Hippocampal formation (tissue), 2 donors: ENCODE measurements at regions not wholly inside any gene's neighbourhood (a gene's known extent, or its start where the extent isn't known, plus 50 kb on each side); places are given as distances from the start of the nearest gene placed in this dataset.

ENCODE experiments used
- DNase-seq, 2 donors: peaks; one replicate each; lab custom pipeline; 2025; lab: John Stamatoyannopoulos, UW

DNA sequence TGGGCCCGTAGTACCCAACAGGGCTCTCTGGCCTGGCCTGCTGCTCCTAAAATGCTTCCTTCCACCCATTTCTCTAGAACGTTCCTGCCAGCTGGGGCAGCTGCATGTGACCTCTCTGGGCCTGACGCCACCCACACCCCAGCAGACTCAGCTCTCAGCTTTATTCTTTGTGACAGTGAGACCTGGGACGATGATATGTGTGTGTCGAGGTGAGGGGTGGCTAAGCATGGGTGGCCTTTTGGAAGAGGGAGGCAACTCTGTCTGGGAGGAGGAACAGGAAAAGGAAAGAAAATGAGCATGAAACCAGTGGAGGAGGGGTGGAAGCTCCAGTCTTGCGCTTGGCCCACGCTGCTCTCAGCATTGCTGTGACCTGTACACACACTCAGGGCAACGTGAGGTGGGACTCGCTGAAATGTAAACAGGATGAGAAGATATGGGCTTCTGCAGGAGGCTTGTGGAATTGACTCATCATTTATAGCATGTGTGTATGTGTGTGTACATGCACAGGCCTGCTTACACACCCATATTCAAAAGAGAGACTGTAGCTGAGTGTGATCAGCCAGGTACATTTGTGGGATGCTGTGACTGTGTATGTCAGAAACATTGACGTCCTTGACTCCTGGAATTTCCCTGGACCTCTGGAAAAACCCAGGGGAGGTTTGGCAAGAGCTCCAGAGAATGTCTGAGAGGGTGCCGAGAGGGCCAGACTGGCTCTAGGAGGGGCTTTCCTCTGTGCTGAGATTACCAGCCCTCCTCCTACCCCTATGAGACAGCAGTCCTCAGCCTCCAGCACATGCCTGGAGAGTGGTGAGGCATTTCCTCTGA, 137.9 kb downstream of the PJA1 start:
- DNase-seq = no peak

DNA sequence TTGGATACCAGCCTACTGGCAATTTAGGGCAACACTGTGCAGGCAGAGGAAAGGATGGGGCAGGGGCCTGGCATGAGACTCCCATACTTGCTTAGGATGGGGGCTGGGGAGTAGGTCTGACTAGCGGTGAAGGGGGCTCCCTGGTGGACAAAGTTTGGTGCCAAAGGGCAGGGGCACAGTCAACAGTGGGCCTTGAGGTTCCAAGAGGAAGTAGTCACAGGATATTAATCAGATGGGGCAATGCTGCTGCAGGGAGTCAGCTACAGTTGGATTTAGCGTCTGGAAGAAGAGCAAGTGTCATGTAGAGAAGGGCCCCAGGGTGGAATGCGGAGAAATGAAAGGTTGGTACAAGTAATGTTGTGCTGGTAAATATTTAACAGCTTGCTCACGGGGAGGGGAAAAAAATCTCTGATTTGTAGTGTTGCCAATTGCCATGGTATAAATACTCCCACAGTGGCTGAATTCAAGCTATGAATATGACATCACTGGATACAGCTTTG, 139.4 kb downstream of the PJA1 start:
- no peak for DNase-seq

DNA sequence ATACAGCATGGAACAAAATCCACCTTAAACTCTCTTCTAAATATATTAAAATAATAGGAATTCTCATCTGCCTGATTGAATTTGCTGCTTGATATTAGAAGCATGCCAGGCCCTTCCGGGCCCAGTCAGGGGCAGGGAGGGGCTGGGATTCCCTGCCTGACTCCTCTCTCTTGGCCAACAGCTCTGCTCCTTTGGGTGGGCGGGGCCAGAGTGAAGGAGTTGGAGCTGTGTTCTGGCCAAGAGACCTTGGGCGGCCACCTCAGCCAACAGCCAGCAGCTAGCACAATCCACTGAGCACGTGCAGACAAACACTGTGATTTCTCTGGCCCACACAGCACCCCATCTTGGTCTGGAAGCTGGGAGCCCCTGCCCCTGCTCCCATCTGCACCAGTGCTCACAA, 140.3 kb downstream of the PJA1 start:
- no peak for DNase-seq

DNA sequence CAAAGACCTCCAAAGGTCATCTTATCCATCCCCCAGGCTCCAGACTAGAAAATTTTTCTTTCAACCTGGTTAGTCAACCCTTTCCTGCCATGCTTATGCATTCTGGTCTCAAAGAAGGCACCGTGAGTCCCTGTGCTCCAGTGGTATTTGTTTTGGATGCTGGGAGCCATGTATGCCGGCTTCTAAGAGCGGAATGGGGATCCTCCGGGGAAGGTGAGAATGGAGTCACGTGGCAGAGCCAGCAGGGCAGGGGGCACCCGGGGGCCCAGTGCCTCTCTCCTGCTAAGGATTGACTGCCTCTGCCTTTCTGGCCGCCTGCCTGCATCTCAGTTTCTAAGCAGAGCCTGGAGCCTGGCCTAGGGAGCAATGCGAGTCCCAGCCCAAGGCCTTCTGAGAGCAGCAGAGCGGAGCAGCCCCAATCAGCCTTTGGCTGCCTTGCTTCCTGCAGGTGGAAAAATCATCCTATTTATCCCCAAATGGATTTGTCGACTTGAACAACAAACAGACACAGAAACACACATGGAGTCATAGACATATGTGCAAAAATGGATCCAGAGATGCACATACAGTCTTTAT, 141.0 kb downstream of the PJA1 start:
- no peak for DNase-seq

DNA sequence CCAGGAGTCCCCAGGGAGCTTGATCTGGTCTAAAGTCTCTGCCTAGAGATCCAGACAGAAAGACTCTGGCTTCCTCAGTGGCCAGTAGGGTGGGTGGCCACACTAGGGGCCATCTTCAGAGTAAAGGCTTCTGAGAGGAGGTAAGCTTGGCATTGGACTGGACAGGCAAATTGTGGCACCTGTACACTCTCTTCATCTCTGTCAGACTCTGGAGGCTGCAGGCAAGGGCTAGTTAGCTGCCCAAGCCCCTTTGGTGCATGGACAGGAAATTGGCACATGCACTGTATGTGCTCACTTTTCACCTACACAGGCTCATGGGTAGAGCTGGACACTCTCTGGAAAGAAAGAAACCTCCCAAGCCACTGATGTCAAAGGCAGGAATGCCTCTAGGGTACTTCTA, 142.8 kb downstream of the PJA1 start:
- DNase-seq = no peak

DNA sequence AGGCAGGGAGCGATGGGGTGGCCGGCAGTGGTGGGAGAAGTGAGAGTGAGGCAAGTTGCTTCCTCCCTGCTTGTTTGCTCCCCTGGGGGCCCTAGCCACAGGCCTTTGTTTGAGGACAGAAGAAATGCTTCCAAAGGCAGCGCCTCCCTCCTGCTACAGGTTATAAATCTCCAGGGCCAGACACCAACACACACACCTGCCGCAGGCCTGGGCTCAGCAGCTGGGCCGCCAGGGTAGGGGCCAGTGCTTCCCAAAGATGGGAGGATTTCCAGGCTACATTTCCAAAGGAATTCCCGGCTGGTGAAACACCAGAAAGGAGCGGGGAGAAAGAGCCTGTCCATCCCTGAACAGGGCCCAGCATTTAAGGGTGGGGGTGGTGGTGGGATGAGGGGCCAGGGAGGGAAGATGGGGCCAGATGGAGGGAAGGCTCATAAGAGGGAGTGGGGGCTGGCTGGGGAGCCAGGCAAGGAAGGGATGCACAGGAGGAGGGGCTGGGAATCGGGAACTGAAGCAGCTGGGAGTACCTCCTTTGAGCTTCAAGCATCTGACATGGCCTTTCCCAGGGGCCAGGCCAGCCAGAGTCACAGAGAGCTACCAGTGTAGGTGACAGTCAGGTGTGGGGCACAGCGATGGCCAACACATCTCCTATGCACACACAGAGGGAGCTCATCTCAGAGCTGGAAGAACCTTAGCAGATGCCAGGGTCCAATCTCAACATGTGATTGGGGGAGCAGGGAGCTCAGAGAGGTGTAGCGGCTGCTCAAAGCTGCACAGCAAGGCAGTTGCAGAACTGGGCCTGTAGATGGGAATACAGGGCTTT, 143.9 kb downstream of the PJA1 start:
- no peak for DNase-seq

DNA sequence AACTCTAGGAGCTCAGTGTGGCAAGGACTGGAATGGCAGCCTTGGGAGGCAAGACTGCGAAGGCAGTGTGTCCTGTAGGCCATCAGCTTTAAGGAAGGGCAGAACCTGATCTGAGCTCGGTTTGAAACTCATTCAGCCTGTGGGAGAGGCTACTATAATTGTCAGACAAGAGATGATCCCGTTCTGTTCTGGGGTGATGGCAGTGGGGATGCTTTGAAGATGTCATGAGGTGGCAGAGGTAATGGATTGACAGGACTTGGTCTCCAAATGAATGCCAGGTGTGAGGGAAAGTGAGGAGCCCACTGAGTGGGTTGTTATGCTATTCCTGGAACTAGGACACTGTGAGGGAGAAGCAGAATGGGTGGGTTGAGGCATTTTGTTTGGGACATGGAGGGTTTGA, 144.9 kb downstream of the PJA1 start:
- no peak for DNase-seq

DNA sequence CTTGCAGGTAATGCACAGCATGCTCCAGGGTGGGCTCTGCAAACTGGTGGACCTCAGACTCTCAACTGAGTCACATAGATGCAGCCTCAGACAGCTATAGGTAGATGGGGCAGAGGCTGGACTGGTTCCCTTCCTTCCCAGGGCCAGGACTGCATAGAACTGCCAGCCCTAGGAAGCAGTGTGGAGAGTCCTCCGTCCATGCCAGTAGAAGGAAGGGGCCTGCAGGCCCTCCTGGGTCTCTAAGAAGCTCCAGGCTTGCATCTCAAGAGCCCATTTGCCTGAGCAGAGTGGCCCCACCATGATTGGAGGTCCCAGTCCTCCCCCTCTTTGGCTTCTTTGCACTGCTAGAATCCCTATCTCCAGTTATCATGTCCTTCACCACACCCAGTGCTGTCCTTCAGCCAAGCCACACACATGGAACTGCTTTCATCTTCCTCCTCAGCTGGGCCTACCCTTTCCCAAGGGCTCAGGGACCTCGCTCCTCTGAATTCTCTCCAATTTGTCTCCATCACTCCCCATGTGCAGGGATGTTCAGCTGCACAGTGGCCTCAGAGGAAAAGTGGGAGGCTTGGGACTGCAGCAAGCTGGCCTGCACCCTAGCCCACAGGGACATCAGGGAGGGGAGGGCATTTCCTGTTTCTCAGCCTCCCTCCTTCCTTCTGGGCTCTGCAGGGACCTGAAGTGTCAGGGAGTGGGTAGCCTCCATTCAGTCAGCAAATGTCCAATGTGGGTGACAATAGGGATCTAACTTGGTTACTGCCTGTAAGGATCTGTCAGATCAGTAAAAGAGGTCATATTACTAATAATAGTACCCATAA, 146.0 kb downstream of the PJA1 start:
- DNase-seq = no peak

DNA sequence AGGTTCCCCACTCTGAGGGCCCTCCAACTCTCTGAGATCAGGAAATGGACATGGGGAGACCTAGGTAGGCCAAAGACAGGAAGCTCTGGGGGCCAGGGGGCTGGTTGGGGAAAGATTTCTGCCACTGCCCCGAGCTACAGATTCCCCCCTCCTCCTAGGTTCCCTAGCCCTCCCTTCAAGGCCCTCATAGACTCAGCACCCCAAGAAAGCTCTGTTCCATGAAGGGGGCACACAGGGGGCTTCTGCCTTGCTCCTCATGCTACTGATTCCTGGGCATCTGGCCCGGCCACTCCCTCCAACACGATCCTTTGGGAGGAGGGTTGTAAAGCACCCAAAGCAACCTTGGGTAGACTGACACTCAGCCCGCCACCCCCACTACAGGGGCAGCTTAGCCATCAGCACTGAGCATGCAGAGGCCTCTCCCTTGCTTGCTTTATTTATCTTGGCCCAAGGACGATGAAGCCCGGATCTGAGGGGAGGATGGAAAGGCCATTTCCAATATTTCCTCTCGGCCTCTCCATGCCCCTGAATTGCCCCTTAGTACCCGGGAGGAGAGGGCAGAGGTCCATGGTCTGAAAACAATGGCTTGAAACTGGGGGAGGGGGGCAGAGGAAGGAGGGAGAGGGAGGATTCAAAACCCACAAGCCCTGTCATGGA, 146.7 kb downstream of the PJA1 start:
- no peak for DNase-seq

DNA sequence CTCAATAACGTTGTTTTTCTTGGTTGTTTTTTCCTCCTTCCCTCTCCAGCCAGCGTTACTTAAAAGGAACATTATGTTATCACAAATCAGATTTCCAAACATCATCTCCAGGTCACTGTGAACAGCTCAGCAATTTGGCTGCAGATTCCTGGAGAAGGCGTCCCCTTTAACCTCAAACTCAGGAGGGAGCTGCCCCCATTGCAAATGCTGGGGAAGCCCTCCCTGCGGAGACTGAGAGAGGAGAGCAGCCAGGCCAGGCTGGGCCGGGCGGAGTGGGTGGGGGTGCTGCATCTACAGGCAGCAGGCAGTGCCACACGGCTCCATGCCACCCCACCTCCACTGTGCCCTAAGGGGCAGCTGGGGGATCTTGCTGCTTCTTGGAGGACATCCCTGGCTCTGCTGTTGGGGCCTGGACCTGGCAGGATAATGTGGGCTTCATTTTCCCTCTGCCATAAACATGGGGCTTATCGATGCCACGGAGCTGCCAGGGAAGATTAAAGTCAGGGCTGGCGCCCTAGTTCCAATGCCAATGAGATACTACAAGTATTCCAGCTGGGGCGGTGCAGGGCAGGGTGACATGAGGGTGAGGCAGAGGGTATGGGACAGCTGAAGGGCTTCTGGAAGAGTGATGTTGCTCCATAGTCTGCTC, 148.8 kb downstream of the PJA1 start:
- DNase-seq = no peak

DNA sequence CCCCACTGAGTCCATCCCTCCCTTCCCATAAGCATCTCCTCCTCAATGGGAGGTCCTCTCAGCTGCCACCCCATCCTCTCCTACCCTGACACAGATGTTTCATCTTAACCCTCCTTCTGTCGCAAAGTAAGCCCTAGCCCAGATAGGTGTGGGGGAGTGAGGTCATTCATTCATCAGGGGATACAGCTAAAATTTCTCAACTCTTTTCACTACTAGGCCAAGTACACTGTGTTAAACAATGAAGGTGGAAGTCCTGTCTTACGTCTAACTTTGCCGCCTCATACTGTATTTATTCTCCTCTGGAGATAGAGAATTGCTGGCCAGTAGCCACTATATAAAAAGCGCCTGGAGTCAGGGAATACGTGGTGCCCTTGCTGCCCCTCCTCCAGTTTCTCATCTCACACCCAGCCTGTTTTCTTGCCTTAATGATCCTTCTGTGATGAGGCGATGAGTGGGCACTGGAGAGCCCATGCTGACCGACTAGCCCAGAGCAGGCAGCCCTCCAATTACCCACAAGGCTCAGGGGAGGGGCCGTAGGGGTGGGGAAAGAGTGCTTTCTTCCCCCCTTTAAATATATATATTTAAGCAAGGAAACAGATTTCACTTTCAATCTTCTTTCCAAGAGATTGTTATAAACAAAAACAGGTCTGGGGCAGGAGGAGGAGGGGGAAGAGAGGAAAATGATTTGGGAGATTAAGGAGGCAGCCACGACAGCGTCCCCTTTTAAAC, 149.5 kb downstream of the PJA1 start:
- DNase-seq = no peak

DNA sequence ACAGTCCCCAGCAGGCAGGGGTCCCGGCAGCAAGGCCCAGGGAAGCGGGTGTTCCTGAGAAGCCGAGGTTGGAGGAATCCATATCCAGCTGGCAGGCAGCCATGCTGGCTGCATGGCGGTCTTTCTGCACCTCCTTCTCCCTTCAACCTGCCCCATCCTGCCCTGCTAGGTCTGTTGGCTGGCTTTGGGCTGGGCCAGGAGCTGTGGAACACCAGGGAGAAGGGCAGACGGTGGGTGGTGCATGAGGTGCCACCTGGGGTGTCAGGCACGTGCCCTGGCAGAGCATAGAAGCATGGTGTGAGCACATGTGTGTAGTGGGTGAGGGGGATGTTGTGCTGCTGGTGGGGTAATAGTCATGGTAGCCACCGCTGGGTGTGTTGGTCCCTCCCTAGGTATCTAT, 150.1 kb downstream of the PJA1 start:
- DNase-seq = no peak

DNA sequence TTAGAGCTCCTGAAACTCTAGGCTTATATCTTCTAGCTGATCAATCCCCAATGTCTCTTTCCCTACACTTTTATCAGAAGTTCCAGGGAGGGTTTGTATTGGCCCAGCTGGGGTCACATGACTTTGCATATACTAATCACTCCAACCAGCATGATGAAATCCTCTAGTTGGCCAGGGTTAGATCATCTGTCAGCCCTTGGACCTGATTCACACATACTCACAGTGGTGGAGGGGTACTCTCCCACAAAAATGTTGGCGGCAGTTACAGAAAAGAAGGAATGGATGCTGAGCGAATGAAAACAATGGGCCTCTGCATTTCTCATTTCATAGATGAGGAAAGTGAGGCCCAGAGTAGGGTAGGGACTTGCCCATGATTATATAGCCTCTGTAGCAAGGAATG, 151.1 kb downstream of the PJA1 start:
- DNase-seq = no peak

DNA sequence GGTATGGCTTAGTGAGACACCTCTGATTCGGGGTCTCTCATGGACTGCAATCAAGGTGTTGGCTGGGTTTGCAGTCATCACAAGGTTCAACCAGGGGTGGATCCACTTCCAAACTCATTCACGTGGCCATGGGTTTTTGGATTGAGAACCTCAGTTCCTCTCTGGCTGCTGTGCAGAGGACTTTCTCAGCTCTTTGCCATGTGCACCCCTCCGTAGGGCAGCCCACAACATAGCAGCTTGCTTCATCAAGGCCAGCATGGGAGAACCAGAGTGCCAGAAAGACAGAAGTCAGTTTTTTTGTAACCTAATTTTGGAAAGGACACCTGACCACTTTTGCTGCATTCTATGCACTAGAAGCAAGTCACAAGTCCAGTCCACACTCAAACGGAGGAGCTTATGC, 154.9 kb downstream of the PJA1 start:
- no peak for DNase-seq

DNA sequence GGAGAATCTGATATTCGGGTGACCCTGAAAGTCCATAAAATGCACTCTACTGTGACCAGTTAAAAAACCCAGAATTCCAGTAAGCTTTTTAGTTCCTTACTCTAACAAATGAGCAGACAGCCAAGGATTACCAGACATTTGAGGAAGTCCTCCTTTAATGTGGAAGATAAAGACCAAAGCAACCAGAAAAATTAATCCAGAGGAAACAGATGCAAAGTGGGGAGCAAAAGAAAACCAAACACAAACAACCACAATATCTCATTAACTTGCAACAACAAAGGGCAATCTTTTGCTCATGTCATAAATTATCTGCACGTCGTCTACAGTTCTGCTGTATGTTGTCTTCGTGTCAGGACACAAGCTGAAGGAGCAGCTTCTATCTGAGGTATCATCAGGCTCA, 164.4 kb downstream of the PJA1 start:
- no peak for DNase-seq

DNA sequence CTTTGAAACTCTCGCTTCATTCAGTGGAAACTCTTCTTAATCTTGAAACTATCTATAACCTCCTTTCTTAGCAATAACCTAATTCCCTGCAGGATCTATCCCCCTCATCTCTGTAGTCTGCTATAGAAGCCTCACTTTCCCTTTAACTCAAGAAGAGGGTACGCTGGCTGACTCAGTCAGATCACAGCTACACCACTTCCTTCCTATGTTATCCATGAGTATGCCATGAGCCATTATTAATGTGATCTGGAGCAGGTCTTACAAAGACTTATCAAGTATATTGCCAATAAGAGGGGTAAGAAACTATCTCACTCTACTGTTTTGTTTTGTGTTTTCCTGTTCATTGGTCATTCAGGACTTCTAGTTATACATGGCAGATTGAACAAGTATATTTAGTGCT, 165.3 kb downstream of the PJA1 start:
- DNase-seq = no peak

DNA sequence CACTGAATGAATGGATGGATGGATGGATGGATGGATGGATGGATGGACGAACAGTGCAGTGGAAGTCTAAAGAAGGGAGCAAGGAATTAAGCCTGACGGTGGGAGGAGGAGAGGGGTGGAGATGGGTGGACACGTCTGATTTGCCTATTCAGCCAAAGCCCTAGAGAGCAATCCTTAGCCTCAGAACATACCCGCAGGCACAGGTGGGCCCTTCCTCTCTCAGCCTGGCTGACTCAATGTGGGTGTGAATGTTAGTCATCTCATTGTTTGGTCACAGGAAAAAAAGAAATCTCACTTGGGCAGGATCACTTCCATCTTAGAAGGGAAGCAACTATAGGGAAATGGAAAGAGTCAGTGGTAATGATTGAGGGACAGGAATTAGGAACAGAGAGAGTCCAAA, 165.9 kb downstream of the PJA1 start:
- no peak for DNase-seq

DNA sequence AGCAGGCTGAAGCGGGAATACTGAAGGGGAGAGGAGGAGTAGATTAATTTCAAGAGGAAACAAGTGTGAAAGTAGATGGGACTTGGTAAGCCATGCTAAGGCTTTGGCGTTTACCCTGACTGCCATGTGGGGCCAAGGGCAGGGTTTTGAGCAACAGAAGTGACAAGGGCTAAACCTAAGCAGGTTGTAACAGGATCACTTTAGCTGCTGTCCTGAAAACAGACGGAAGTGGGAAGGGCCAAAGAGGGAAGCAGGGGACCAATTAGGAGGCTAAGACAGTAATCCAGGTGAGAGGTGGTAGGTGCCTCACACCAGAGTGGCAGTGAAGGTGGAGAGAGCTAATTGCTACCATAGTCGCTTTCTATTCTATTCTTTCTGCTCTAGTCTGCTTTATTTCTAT, 166.5 kb downstream of the PJA1 start:
- DNase-seq = no peak

DNA sequence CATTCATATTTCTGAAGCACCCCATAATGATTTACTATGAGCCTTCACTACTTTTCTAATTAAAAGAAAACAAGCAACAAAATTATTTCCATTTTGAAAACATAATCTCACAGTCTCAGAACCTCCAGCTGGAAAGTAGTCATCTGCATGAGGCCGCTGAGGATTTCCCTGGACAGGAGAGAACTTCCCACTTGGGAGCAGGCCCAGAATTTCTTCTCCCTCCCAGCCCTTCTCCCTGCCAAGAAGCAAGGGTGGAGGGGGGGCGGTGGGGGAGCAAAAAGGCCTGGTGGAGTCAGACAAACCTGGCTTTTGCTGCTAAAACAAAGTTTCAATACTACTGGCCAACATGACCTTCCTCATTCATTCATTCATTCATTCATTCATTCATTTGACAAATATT, 167.3 kb downstream of the PJA1 start:
- no peak for DNase-seq

DNA sequence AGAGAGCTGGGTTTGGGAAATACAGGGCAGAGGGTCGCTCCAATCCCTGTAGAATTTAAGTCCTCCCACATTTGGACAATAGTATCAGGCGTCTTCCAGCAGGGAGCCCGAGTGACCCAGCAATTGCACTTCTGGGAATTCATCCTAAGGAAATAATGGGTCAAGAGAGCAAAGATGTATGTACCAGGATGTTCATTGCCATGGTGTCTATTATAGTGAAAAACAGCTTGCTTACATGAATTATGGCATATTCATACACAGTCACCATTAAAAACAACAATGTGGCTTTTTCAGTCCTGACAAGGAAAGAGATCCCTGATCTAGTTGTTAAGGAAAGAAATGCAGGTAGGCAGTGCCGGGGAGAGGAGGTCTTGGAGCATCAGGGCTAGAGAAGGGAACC, 167.7 kb downstream of the PJA1 start:
- DNase-seq = no peak
